ENCODE measurements at regions not wholly inside any gene's neighbourhood (a gene's known extent, or its start where the extent isn't known, plus 50 kb on each side); places are given as distances from the start of the nearest gene placed in this dataset.

DNA sequence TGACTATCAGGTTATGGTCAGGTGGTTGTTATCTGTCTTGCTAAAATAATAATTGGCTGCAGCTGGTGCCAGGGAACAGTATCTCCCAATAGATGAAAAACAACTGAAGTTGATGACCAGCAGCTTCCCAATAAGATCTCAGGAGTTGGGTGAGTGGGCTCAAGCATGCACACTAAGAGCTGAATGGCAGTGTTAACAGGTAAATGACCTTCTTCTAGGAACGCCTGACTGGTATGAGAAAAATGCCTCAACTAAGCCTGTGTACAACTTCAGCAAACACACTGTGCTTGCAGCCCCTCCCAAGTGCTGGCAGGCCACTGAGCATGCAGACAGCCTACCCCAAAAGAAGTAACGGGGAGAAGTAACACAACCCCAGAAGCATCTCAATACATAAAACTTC is 636.9 kb downstream of the ACTR3B start:
- Histone ChIP-seq H3K9me3 (ENCODE audit: control insufficient read depth, insufficient read depth, low read length) (peaks cover 52% of the 10 kb centered on the region), H3K4me3 (ENCODE audit: low read depth, low read length) (no peak overlapping the region), H3K36me3 (ENCODE audit: control insufficient read depth, insufficient read depth, low read length) (no peaks in the 10 kb centered on the region), H3K27ac (ENCODE audit: low read depth, low read length) (no peak overlapping the region), H3K27me3 (ENCODE audit: control insufficient read depth, insufficient read depth, low read length) (no peaks in the 10 kb centered on the region), H3K9ac (ENCODE audit: low read depth, low read length) (no peak overlapping the region), H3K4me1 (ENCODE audit: control insufficient read depth, insufficient read depth, low read length) (no peaks in the 10 kb centered on the region)

DNA sequence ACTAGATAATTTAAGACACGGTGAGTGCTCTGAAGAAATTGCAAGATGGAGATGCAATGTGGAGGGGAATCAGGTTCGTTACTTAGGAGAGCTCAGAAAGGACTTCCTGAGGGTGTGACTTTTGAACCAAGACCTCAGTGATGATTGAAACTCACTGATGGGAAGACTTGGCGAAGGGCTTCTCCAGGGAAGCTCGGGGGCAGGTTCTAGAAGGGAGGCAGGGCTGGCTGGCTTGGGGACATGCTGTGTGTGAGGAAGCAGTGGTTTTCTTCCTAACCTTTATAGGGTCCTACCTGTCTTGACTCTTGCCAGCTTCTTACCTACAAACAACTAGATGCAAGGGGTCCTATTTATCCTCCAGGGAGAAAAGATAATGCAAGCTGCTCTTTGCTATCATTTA is 637.9 kb downstream of the ACTR3B start:
- no peak overlapping the region for H3K9ac ChIP-seq (ENCODE audit: low read depth, low read length)
- H3K4me3 ChIP-seq (ENCODE audit: low read depth, low read length), result no peak overlapping the region
- H3K36me3 ChIP-seq (ENCODE audit: control insufficient read depth, insufficient read depth, low read length), result no peaks in the 10 kb centered on the region
- H3K9me3 ChIP-seq (ENCODE audit: control insufficient read depth, insufficient read depth, low read length), result peaks cover 44% of the 10 kb centered on the region
- H3K27ac ChIP-seq (ENCODE audit: low read depth, low read length), result no peak overlapping the region
- no peaks in the 10 kb centered on the region for H3K4me1 ChIP-seq (ENCODE audit: control insufficient read depth, insufficient read depth, low read length)
- no peaks in the 10 kb centered on the region for H3K27me3 ChIP-seq (ENCODE audit: control insufficient read depth, insufficient read depth, low read length)

DNA sequence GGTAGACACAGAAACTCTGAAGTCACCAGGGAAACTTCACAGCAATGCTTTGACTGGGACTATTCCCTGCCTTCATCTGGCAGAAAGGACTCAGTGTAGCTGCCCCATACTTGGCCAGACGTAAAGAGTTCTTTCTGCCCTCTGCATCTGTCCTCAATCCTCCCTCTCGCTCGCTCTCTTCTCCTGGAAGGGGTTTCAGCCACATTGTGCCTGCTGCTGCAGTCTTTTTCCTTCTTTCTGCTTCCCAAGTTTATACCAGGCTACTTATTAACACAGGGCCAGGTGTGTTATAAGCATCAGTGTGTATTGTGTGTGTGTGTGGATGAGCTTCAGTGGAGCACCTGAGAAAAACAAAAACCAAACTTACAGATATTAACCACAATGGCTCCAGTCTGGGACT is 638.4 kb downstream of the ACTR3B start:
- H3K27ac ChIP-seq (ENCODE audit: low read depth, low read length), result no peak overlapping the region
- no peak overlapping the region for H3K4me3 ChIP-seq (ENCODE audit: low read depth, low read length)
- H3K9me3 ChIP-seq (ENCODE audit: control insufficient read depth, insufficient read depth, low read length), result peaks cover 40% of the 10 kb centered on the region
- H3K36me3 ChIP-seq (ENCODE audit: control insufficient read depth, insufficient read depth, low read length), result no peaks in the 10 kb centered on the region
- H3K4me1 ChIP-seq (ENCODE audit: control insufficient read depth, insufficient read depth, low read length), result no peaks in the 10 kb centered on the region
- no peaks in the 10 kb centered on the region for H3K27me3 ChIP-seq (ENCODE audit: control insufficient read depth, insufficient read depth, low read length)
- no peak overlapping the region for H3K9ac ChIP-seq (ENCODE audit: low read depth, low read length)

DNA sequence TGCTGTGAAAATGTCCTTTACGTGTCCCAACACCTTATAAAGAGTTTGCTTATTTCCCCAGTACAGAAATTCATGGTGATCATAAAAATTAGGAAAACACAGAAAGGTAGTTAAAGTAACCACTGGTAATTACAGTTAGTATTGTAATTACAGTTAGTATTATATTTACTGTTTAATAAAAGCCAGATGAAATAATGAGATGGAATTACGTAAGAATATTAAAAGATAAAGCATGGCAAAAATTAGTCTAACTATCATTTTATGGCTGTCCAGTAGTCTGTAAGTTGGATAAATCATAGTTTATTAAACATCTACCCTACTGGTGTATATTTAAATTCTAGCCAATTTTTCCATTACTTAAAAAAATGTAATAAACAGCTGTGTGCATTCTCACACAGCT is 638.8 kb downstream of the ACTR3B start:
- H3K4me3 ChIP-seq (ENCODE audit: low read depth, low read length), result no peak overlapping the region
- no peak overlapping the region for H3K27ac ChIP-seq (ENCODE audit: low read depth, low read length)
- peaks cover 36% of the 10 kb centered on the region for H3K9me3 ChIP-seq (ENCODE audit: control insufficient read depth, insufficient read depth, low read length)
- H3K9ac ChIP-seq (ENCODE audit: low read depth, low read length), result no peak overlapping the region
- H3K36me3 ChIP-seq (ENCODE audit: control insufficient read depth, insufficient read depth, low read length), result no peaks in the 10 kb centered on the region
- no peaks in the 10 kb centered on the region for H3K4me1 ChIP-seq (ENCODE audit: control insufficient read depth, insufficient read depth, low read length)
- no peaks in the 10 kb centered on the region for H3K27me3 ChIP-seq (ENCODE audit: control insufficient read depth, insufficient read depth, low read length)

DNA sequence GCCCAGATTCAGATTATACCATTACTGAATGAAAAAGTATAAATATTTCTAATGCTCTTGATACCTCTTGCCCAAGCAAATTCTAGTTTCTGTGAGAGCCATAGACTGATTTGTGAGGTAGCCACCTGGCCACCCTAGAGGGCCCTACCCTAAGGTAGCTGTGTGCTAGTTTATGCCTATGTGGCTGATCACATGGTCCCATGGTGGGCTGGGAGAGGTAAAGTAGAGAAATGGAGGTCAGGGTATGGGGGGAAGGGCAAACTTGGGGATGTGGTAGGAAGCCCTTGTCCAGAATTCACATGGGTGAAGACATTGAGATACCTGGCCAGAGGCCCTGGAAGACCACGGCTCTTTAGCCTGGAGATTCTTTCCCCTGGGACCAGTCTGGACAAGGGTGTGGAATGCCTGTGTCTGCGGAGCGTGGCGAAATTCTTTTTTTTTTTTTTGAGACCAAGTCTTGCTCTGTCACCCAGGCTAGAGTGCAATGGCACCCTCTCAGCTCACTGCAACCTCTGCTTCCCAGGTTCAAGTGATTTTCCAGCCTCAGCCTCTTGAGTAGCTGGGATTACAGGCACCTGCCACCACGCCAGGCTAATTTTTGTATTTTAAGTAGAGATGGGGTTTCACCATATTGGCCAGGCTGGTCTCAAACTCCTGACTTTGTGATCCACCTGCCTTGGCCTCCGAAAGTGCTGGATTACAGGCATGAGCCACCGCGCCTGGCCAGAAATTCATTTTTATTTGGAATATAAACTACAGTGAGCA is 639.4 kb downstream of the ACTR3B start:
- Histone ChIP-seq H3K36me3 (ENCODE audit: control insufficient read depth, insufficient read depth, low read length) (no peaks in the 10 kb centered on the region), H3K27me3 (ENCODE audit: control insufficient read depth, insufficient read depth, low read length) (no peaks in the 10 kb centered on the region), H3K9ac (ENCODE audit: low read depth, low read length) (no peak overlapping the region), H3K9me3 (ENCODE audit: control insufficient read depth, insufficient read depth, low read length) (peaks cover 30% of the 10 kb centered on the region), H3K27ac (ENCODE audit: low read depth, low read length) (no peak overlapping the region), H3K4me1 (ENCODE audit: control insufficient read depth, insufficient read depth, low read length) (no peaks in the 10 kb centered on the region), H3K4me3 (ENCODE audit: low read depth, low read length) (no peak overlapping the region)

DNA sequence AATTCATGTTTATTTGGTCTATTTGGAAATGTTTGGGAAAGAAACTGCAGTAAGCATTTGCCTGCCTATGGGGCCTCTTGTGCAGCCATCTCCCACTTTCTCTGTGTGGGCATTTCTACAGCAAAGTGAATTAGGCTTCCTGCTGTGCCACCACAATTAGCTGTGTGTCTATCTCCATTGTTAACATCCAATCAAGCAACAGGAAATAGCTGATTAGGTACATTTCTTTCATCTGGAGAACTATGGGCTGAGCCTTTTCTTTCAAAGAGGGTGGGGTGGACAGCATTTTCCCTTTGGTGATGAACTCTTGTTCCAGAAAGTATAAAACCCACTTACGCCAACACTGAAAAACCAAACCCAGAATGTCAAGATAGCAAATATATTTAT is 640.0 kb downstream of the ACTR3B start:
- Histone ChIP-seq H3K9ac (ENCODE audit: low read depth, low read length) (no peak overlapping the region), H3K9me3 (ENCODE audit: control insufficient read depth, insufficient read depth, low read length) (peaks cover 24% of the 10 kb centered on the region), H3K4me1 (ENCODE audit: control insufficient read depth, insufficient read depth, low read length) (no peaks in the 10 kb centered on the region), H3K4me3 (ENCODE audit: low read depth, low read length) (no peak overlapping the region), H3K27me3 (ENCODE audit: control insufficient read depth, insufficient read depth, low read length) (no peaks in the 10 kb centered on the region), H3K36me3 (ENCODE audit: control insufficient read depth, insufficient read depth, low read length) (no peaks in the 10 kb centered on the region), H3K27ac (ENCODE audit: low read depth, low read length) (no peak overlapping the region)

DNA sequence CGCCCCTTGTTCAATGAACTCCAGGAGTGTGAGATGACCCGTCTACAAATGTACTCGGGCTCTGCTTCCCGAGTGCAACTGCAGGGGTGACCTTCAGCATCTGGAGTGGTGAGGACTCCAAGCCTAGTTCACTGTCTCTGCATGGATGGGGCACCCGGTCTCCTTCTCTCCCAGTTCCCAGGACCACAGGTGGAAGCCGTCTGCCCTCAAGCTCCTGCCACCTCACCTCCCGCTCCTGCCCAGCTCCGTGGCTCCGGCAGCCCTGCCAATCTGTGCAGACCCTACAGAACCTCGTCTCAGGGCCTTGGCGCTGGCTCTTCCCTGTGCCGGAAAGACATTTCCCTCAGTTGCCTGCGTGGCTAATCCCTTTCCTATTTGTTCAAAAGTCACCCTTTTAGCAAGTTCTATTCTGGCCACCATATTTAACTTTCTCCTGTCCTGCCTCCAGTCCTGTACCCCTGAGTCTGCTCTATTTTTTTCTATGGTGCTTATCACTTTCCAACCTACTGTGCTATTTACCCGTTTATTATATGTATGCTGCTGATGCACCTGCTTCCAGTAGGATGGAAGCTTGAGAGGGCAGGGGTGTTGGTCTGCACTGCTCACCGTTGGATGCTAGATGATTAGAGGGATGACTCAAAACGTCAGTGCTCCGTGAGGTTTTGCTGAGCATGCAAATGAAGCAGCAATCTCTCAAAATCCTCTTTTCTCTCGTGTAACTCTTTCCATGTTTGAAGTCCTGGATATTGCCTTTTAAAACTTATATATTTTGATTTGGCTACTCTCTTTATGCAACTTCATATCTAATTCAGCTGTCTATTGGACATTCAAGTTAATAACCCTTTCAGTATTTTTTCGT is 641.4 kb downstream of the ACTR3B start:
- Histone ChIP-seq H3K27me3 (ENCODE audit: control insufficient read depth, insufficient read depth, low read length) (no peaks in the 10 kb centered on the region), H3K36me3 (ENCODE audit: control insufficient read depth, insufficient read depth, low read length) (no peaks in the 10 kb centered on the region), H3K4me1 (ENCODE audit: control insufficient read depth, insufficient read depth, low read length) (no peaks in the 10 kb centered on the region), H3K9ac (ENCODE audit: low read depth, low read length) (no peak overlapping the region), H3K27ac (ENCODE audit: low read depth, low read length) (no peak overlapping the region), H3K9me3 (ENCODE audit: control insufficient read depth, insufficient read depth, low read length) (peaks cover 11% of the 10 kb centered on the region), H3K4me3 (ENCODE audit: low read depth, low read length) (no peak overlapping the region)

DNA sequence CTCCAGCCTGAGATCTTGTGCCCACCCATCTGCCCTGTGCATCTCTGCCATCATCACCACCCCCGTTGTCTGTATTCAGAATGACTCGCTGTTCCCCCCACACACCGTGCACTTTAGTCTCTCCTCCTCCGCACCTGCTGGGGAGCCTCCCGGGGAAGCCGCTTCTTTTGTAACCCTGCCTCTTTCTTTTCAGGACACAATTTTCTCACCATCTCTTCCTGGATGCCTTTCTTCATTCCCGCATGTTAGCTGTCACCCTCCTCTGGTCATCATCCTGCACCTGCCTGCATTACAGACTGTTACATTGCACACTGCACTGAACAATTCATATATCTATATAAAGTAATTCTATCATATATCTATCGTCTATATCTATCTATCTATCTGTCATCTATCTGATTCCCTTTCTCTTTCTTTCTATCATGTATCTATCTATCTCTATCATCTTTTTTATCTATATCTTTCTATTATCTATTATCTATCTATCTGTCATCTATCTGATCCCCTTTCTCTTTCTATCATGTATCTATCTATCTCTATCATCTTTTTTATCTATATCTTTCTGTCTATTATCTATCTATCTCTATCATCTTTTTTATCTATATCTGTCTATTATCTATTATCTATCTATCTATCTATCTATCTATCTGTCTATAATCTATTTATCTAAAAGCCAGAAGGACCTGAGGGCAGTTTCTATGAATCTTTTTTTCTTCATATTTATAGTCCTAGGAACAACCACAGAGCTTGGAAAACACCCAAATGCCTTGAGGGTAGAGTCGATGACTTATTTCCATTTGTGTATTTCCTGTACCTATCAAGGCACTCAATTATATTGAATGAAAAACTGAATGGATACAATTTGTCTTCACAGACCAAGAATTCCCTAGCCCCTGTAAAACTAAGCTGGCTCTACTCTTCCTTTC is 642.5 kb downstream of the ACTR3B start:
- H3K36me3 ChIP-seq (ENCODE audit: control insufficient read depth, insufficient read depth, low read length), result no peaks in the 10 kb centered on the region
- H3K9me3 ChIP-seq (ENCODE audit: control insufficient read depth, insufficient read depth, low read length), result peaks cover under 1% of the 10 kb centered on the region; the same call in 1 of the 2 replicates
- no peak overlapping the region for H3K9ac ChIP-seq (ENCODE audit: low read depth, low read length)
- H3K4me1 ChIP-seq (ENCODE audit: control insufficient read depth, insufficient read depth, low read length), result no peaks in the 10 kb centered on the region
- no peaks in the 10 kb centered on the region for H3K27me3 ChIP-seq (ENCODE audit: control insufficient read depth, insufficient read depth, low read length)
- no peak overlapping the region for H3K27ac ChIP-seq (ENCODE audit: low read depth, low read length)
- H3K4me3 ChIP-seq (ENCODE audit: low read depth, low read length), result no peak overlapping the region

DNA sequence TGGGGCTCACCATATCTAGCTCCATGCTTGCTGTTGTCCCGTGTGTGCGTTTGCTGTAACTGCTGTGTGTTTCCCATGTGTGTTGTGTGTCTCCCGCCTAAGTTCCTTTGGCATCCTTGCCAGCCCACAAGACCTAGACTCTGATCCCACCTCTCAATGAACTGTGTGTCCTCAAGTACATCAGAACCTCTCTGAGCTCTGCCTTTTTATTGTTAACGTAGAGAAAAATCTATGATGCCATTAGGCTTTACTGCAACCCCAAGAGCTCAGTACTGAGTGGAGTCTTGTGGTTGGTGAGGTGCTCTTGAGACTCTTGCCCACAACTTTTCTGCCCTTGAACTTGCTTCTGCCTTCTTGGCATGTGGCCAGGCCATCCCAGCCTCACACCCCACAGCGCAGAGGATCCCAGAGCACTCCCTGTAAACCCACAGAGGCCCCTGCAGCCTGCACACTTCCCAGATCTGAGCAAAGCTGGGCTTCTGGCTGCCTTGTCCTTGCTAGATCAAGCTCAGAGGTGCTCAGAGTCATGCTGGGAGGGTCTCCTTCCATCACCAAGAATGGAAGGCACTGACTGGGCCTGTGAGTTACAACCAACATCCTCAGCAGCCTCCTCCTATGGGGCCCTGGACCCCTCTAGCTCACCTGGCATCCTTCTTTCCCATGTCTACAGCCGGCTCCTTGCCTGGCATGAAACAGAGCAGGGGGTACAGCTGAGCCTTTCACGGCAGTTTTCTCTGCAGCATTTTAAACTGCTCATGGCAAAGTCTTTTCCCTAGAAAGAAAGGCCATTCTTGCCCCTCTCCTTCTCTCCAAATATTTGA is 643.4 kb downstream of the ACTR3B start:
- Histone ChIP-seq H3K9me3 (ENCODE audit: control insufficient read depth, insufficient read depth, low read length) (0 out of 2 replicates have a peak, but pooled peaks cover under 1% of the 10 kb centered on the region), H3K9ac (ENCODE audit: low read depth, low read length) (no peak overlapping the region), H3K4me1 (ENCODE audit: control insufficient read depth, insufficient read depth, low read length) (no peaks in the 10 kb centered on the region), H3K27ac (ENCODE audit: low read depth, low read length) (no peak overlapping the region), H3K36me3 (ENCODE audit: control insufficient read depth, insufficient read depth, low read length) (no peaks in the 10 kb centered on the region), H3K27me3 (ENCODE audit: control insufficient read depth, insufficient read depth, low read length) (no peaks in the 10 kb centered on the region), H3K4me3 (ENCODE audit: low read depth, low read length) (no peak overlapping the region)

DNA sequence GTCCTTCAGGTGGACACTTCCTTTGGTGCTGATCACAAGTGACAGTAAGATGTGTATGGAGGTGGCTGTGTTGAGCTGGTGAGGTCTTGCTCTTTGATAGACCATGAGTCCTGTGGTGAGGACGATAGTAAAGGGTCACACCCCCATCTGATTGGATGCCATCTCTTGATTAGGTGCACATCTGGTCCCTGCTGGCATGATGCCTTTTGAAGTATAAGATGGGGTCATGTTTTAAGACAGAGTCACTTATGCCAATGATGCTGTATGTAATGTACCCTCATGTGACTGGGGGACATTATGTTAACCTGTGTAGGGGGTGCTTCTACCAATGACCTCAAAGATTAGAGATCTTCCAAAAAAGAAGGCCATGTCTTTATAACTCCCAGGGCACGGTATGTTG is 644.6 kb downstream of the ACTR3B start:
- Histone ChIP-seq H3K9ac (ENCODE audit: low read depth, low read length) (no peak overlapping the region), H3K9me3 (ENCODE audit: control insufficient read depth, insufficient read depth, low read length) (peaks cover 4% of the 10 kb centered on the region; the same call in 1 of the 2 replicates), H3K4me1 (ENCODE audit: control insufficient read depth, insufficient read depth, low read length) (no peaks in the 10 kb centered on the region), H3K27ac (ENCODE audit: low read depth, low read length) (no peak overlapping the region), H3K36me3 (ENCODE audit: control insufficient read depth, insufficient read depth, low read length) (no peaks in the 10 kb centered on the region), H3K27me3 (ENCODE audit: control insufficient read depth, insufficient read depth, low read length) (no peaks in the 10 kb centered on the region), H3K4me3 (ENCODE audit: low read depth, low read length) (no peak overlapping the region)

All from HUES48 (cell line).